Activated naive CD8-positive, alpha-beta T cell treated with anti-CD3 and anti-CD28 coated beads, Interleukin-2, amount 50 U/mL, for 24 hours (primary cell): ENCODE measurements at regions not wholly inside any gene's neighbourhood (a gene's known extent, or its start where the extent isn't known, plus 50 kb on each side); places are given as distances from the start of the nearest gene placed in this dataset.
"Not testable (repeated sequence)": the region's sequence is repeated elsewhere in the genome, so short reads cannot be mapped to it uniquely, and the experiment has no call there.

Experiments used
- ATAC-seq: fragments of 150-1000 bp; cut with Tn5 transposase; one replicate; pipeline ENCODE4 v1.10.0; 2021
- DNase-seq: peaks from one replicate; pipeline ENCODE4 v3.0.0; 2021
- H3K27ac Mint-ChIP-seq: one replicate; pipeline ENCODE4 v1.8.0; 2021; ENCODE audit warnings: mild to moderate bottlenecking, mixed read lengths
- H3K27me3 Mint-ChIP-seq: one replicate; pipeline ENCODE4 v1.8.0; 2021; ENCODE audit warnings: mixed read lengths
- H3K36me3 Mint-ChIP-seq: one replicate; pipeline ENCODE4 v1.8.0; 2021; ENCODE audit warnings: low read depth, mixed read lengths
- H3K4me1 Mint-ChIP-seq: one replicate; pipeline ENCODE4 v1.8.0; 2021; ENCODE audit warnings: mixed read lengths
- H3K4me3 Mint-ChIP-seq: one replicate; pipeline ENCODE4 v1.8.0; 2021; ENCODE audit warnings: mild to moderate bottlenecking, moderate library complexity, mixed read lengths
- H3K9me3 Mint-ChIP-seq: one replicate; pipeline ENCODE4 v1.8.0; 2021; ENCODE audit warnings: mixed read lengths

- no peak overlapping the region for H3K27ac Mint-ChIP-seq
- H3K9me3 Mint-ChIP-seq: no peaks in the 10 kb centered on the region
- H3K27me3 Mint-ChIP-seq: peaks cover 3% of the 10 kb centered on the region
- DNase-seq (no peak), ATAC-seq (no peak)
- H3K4me3 Mint-ChIP-seq: no peak overlapping the region
- no peaks in the 10 kb centered on the region for H3K4me1 Mint-ChIP-seq
- no peaks in the 10 kb centered on the region for H3K36me3 Mint-ChIP-seq
These were observed 192.9 kb upstream of the PTGFR start for GRCh38 chr1:78297836-78298235.

GRCh38 chr1:78298349-78298748 lies 192.4 kb upstream of the PTGFR start:
- no peaks in the 10 kb centered on the region for H3K36me3 Mint-ChIP-seq
- H3K4me1 Mint-ChIP-seq: no peaks in the 10 kb centered on the region
- no peak overlapping the region for H3K4me3 Mint-ChIP-seq

GRCh38 chr1:78301141-78301540 lies 189.6 kb upstream of the PTGFR start:
- Mint-ChIP-seq H3K36me3 (no peaks in the 10 kb centered on the region), H3K9me3 (no peaks in the 10 kb centered on the region), H3K27ac (no peak overlapping the region), H3K4me3 (no peak overlapping the region), H3K4me1 (no peaks in the 10 kb centered on the region), H3K27me3 (peaks cover 3% of the 10 kb centered on the region)
- DNase-seq (no peak), ATAC-seq (no peak)

More at GRCh38 chr1:78298349-78298748, 192.4 kb upstream of the PTGFR start:
- peaks cover 3% of the 10 kb centered on the region for H3K27me3 Mint-ChIP-seq
- no peak overlapping the region for H3K27ac Mint-ChIP-seq
- no peak for DNase-seq
- no peak for ATAC-seq
- no peaks in the 10 kb centered on the region for H3K9me3 Mint-ChIP-seq

GRCh38 chr1:78303620-78304019 lies 187.2 kb upstream of the PTGFR start:
- H3K27ac Mint-ChIP-seq: no peak overlapping the region
- H3K9me3 Mint-ChIP-seq: no peaks in the 10 kb centered on the region
- ATAC-seq: no peak
- DNase-seq: no peak
- no peaks in the 10 kb centered on the region for H3K4me1 Mint-ChIP-seq
- H3K36me3 Mint-ChIP-seq: no peaks in the 10 kb centered on the region
- peaks cover 3% of the 10 kb centered on the region for H3K27me3 Mint-ChIP-seq
- no peak overlapping the region for H3K4me3 Mint-ChIP-seq

DNA sequence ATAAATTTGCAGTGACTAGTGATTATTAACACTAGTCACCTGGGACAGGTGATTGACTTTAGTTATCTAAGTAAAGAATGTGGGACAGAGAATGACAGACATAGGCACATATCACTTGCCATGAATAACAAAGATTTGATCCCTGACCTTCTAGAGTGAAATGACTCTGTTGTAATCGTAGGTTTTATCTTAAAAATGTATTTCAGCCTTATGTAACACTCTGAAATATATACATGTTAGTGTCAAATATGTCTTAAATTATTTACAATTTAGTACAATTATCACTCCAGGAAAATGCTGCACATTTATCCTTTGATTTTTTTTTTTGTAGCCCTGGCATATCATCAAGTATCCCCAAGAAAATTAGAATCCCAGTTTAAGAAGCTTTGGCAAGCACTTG lies 186.4 kb upstream of the PTGFR start:
- H3K4me1 Mint-ChIP-seq: no peaks in the 10 kb centered on the region
- H3K27ac Mint-ChIP-seq: no peak overlapping the region
- H3K9me3 Mint-ChIP-seq: no peaks in the 10 kb centered on the region
- peaks cover 3% of the 10 kb centered on the region for H3K27me3 Mint-ChIP-seq
- no peak for ATAC-seq
- no peaks in the 10 kb centered on the region for H3K36me3 Mint-ChIP-seq
- no peak overlapping the region for H3K4me3 Mint-ChIP-seq
- DNase-seq: no peak

- H3K9me3 Mint-ChIP-seq: no peaks in the 10 kb centered on the region
- ATAC-seq (no peak), DNase-seq (no peak)
- no peak overlapping the region for H3K27ac Mint-ChIP-seq
- no peaks in the 10 kb centered on the region for H3K36me3 Mint-ChIP-seq
- no peak overlapping the region for H3K4me3 Mint-ChIP-seq
- H3K4me1 Mint-ChIP-seq: no peaks in the 10 kb centered on the region
- H3K27me3 Mint-ChIP-seq: peaks cover 3% of the 10 kb centered on the region
These were observed 186.0 kb upstream of the PTGFR start for GRCh38 chr1:78304761-78305160.

DNA sequence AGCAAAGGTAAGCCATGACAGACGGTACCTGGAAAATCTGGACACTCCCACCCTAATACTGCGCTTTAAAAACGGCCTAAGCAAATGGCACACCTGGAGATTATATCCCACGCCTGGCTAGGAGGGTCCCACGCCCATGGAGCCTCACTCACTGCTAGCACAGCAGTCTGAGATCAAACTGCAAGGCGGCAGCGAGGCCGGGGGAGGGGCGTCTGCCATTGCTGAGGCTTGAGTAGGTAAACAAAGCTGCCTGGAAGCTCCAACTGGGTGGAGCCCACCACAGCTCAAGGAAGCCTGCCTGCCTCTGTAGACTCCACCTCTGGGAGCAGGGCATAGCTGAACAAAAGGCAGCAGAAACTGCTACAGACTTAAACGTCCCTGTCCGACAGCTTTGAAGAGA lies 180.5 kb upstream of the PTGFR start:
- H3K36me3 Mint-ChIP-seq, DNase-seq, H3K4me3 Mint-ChIP-seq, H3K4me1 Mint-ChIP-seq, H3K27ac Mint-ChIP-seq, H3K27me3 Mint-ChIP-seq, H3K9me3 Mint-ChIP-seq, ATAC-seq: not testable (repeated sequence)

DNA sequence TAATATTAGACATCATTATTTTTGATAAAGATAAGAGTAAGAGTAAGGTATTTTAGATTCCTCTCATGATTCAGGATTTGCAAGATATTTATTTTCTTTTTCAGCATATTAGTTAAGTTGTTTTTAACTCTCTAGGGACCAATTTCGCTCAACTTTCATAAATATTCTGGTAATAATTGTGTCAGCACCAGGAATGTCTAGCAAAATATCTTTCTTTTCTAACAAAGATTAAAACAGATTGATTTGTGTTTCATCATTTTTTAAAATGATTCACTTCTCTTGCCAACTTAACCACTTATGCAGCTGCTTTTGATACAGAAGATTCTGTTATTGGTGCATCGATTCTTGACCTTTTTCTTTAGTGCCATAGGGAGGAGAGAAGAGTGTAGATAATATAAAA lies 172.8 kb upstream of the PTGFR start:
- H3K36me3 Mint-ChIP-seq: no peaks in the 10 kb centered on the region
- DNase-seq (no peak), ATAC-seq (no peak)
- H3K27me3 Mint-ChIP-seq: no peaks in the 10 kb centered on the region
- no peak overlapping the region for H3K27ac Mint-ChIP-seq
- no peaks in the 10 kb centered on the region for H3K9me3 Mint-ChIP-seq
- no peak overlapping the region for H3K4me3 Mint-ChIP-seq
- no peaks in the 10 kb centered on the region for H3K4me1 Mint-ChIP-seq

DNA sequence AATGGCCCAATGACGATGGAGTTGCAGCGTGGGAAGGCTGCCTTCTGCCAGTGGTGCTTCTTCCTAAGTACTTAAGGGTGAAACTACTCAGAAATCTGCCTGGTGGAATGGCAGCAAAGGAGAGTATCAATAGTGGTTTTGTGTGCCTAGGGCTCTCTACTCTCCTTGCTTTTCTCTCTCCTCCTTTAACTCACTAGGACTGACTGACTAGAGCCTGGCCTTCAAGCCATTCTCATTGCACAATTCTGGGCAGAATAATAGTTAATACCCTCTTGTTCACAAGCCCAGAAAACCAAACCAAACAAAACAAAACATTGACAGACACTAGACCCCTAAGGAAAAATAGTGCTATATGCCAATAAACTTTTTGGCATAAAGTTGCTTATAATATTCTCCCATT lies 171.2 kb upstream of the PTGFR start:
- Mint-ChIP-seq H3K4me3 (no peak overlapping the region), H3K27me3 (no peaks in the 10 kb centered on the region), H3K27ac (no peak overlapping the region), H3K36me3 (no peaks in the 10 kb centered on the region), H3K9me3 (no peaks in the 10 kb centered on the region), H3K4me1 (no peaks in the 10 kb centered on the region)
- DNase-seq (no peak), ATAC-seq (no peak)

- DNase-seq (no peak), ATAC-seq (no peak)
- H3K9me3 Mint-ChIP-seq: no peaks in the 10 kb centered on the region
- no peaks in the 10 kb centered on the region for H3K27me3 Mint-ChIP-seq
- H3K4me3 Mint-ChIP-seq: no peak overlapping the region
- H3K27ac Mint-ChIP-seq: no peak overlapping the region
- H3K36me3 Mint-ChIP-seq: no peaks in the 10 kb centered on the region
- H3K4me1 Mint-ChIP-seq: no peaks in the 10 kb centered on the region
These were observed 167.7 kb upstream of the PTGFR start for GRCh38 chr1:78322928-78323680.

GRCh38 chr1:78325293-78325692 lies 165.5 kb upstream of the PTGFR start:
- Mint-ChIP-seq H3K9me3 (no peaks in the 10 kb centered on the region), H3K4me3 (no peak overlapping the region), H3K27ac (no peak overlapping the region), H3K36me3 (no peaks in the 10 kb centered on the region), H3K27me3 (no peaks in the 10 kb centered on the region), H3K4me1 (no peaks in the 10 kb centered on the region)
- DNase-seq (no peak), ATAC-seq (no peak)

DNA sequence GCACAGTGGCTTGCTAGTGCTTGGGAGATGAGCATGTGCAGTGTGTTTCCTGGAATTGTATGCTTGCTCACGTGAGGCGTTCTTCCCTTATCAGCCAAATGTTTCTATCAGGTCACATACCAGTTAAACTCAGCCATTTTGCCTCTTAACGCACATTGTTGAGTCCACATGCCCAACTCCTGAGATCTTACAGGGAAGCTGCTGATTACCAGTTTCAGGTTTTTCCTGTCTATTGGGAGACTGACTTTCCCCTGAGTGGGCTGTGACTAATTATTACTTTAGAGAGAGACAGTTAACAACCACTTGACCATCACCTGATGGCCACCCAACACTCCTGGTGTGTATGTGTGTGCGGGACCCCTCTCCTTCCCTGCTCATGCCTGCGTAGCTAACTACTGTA lies 161.3 kb upstream of the PTGFR start:
- H3K4me3 Mint-ChIP-seq: no peak overlapping the region
- no peaks in the 10 kb centered on the region for H3K4me1 Mint-ChIP-seq
- peaks cover 4% of the 10 kb centered on the region for H3K27me3 Mint-ChIP-seq
- ATAC-seq: no peak
- H3K9me3 Mint-ChIP-seq: no peaks in the 10 kb centered on the region
- no peaks in the 10 kb centered on the region for H3K36me3 Mint-ChIP-seq
- no peak for DNase-seq
- H3K27ac Mint-ChIP-seq: no peak overlapping the region

- no peaks in the 10 kb centered on the region for H3K4me1 Mint-ChIP-seq
- H3K27me3 Mint-ChIP-seq: peaks cover 4% of the 10 kb centered on the region
- no peaks in the 10 kb centered on the region for H3K9me3 Mint-ChIP-seq
These were observed 159.0 kb upstream of the PTGFR start for GRCh38 chr1:78331799-78332198.

GRCh38 chr1:78333502-78333901 lies 157.3 kb upstream of the PTGFR start:
- Mint-ChIP-seq H3K36me3 (no peaks in the 10 kb centered on the region), H3K27ac (no peak overlapping the region), H3K27me3 (peaks cover 4% of the 10 kb centered on the region), H3K4me1 (no peaks in the 10 kb centered on the region), H3K9me3 (no peaks in the 10 kb centered on the region), H3K4me3 (no peak overlapping the region)
- ATAC-seq: no peak
- no peak for DNase-seq

More at GRCh38 chr1:78331799-78332198, 159.0 kb upstream of the PTGFR start:
- H3K27ac Mint-ChIP-seq: no peak overlapping the region
- DNase-seq: no peak
- no peak for ATAC-seq
- H3K36me3 Mint-ChIP-seq: no peaks in the 10 kb centered on the region
- no peak overlapping the region for H3K4me3 Mint-ChIP-seq

- Mint-ChIP-seq H3K27ac (no peak overlapping the region), H3K4me3 (no peak overlapping the region), H3K36me3 (no peaks in the 10 kb centered on the region), H3K9me3 (no peaks in the 10 kb centered on the region), H3K27me3 (peaks cover 4% of the 10 kb centered on the region), H3K4me1 (no peaks in the 10 kb centered on the region)
- ATAC-seq (no peak), DNase-seq (no peak)
These were observed 156.7 kb upstream of the PTGFR start for GRCh38 chr1:78334114-78334513.

- DNase-seq: no peak
- no peaks in the 10 kb centered on the region for H3K36me3 Mint-ChIP-seq
- ATAC-seq: no peak
- peaks cover 4% of the 10 kb centered on the region for H3K27me3 Mint-ChIP-seq
- H3K9me3 Mint-ChIP-seq: no peaks in the 10 kb centered on the region
- no peaks in the 10 kb centered on the region for H3K4me1 Mint-ChIP-seq
- no peak overlapping the region for H3K4me3 Mint-ChIP-seq
- no peak overlapping the region for H3K27ac Mint-ChIP-seq
These were observed 155.8 kb upstream of the PTGFR start for GRCh38 chr1:78334952-78335351.
